ENCODE measurements at regions not wholly inside any gene's neighbourhood (a gene's known extent, or its start where the extent isn't known, plus 50 kb on each side); places are given as distances from the start of the nearest gene placed in this dataset.

DNA sequence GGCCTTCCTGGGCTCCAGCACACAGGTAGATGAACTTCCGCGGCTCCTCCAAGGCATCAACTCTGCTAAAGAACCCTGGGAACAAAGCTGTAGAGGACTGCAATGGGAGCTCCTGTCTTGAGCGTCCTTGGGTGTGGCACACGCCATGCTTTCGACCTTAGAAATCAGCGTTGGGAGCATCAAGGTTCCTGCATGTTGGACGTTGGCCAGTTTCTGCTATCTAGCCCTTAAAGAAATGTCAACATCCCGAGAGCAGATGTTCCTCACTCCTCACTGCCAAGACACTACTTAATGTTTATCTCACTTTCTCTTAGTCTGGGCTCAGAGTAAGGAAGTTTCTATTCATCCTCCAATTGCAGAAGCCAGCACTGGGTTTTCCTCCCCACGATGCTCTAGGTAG, 70.6 kb upstream of the MEDAG start:
- Histone ChIP-seq H2BK12ac (ENCODE audit: low read depth, low read length) (no peak overlapping the region), H2BK5ac (ENCODE audit: low read depth, low read length) (no peak overlapping the region), H2AFZ (ENCODE audit: low read length) (no peak overlapping the region), H2AK5ac (ENCODE audit: low read depth, low read length) (no peak overlapping the region), H3K79me1 (ENCODE audit: low read depth, low read length) (no peaks in the 10 kb centered on the region), H3K23me2 (ENCODE audit: low read depth, low read length) (no peaks in the 10 kb centered on the region), H2BK120ac (replicated peaks; ENCODE audit: low read depth, low read length) (no peak overlapping the region), H4K91ac (replicated peaks; ENCODE audit: insufficient read length, low read length) (no peak overlapping the region), H3K4me1 (replicated peaks in 1 of 4; ENCODE audit: control insufficient read depth in 3 of 4, insufficient read depth in 4 of 4, low read length in 3 of 4) (peaks cover 0 to 14% (median 5%) of the 10 kb centered on the region in 4 experiments; a peak in 5 of 7 replicates), H3K27ac (ENCODE audit: low read depth, low read length) (no peak overlapping the region), H3K27me3 (replicated peaks in 1 of 4; ENCODE audit: control insufficient read depth in 3 of 4, extremely low read depth in 1 of 4, insufficient read depth in 3 of 4, low read length in 3 of 4) (no peaks in the 10 kb centered on the region; a peak in 1 of 7 replicates), H3K14ac (ENCODE audit: insufficient read length) (no peak overlapping the region), H3K18ac (ENCODE audit: extremely low read depth, low read length) (no peak overlapping the region), H3K23ac (ENCODE audit: insufficient read length) (no peak overlapping the region), H3K79me2 (ENCODE audit: control insufficient read depth in 1 of 2, insufficient read depth in 2 of 2, low read length in 2 of 2) (no peaks in the 10 kb centered on the region), H3K9ac (replicated peaks in 1 of 4; ENCODE audit: extremely low read depth in 1 of 4, low read depth in 3 of 4, low read length in 3 of 4) (no peak overlapping the region), H3K4ac (replicated peaks; ENCODE audit: insufficient read length, low read depth, low read length) (no peak overlapping the region), H3K4me3 (ENCODE audit: extremely low read depth in 1 of 4, insufficient read depth in 2 of 4, low read depth in 3 of 4, low read length in 4 of 4) (no peak overlapping the region), H3K4me2 (ENCODE audit: insufficient read depth in 1 of 2, low read depth in 2 of 2, low read length in 2 of 2) (no peak overlapping the region), H4K20me1 (replicated peaks in 1 of 2; ENCODE audit: control insufficient read depth in 1 of 2, insufficient read depth in 2 of 2, low read length in 2 of 2) (no peaks in the 10 kb centered on the region), H3K56ac (replicated peaks; ENCODE audit: insufficient read length, low read depth, low read length) (no peak overlapping the region), H2BK20ac (ENCODE audit: low read length) (no peak overlapping the region), H4K8ac (ENCODE audit: extremely low read depth, insufficient read depth, low read length) (no peak overlapping the region), H2BK15ac (ENCODE audit: low read length) (no peak overlapping the region), H3K9me3 (ENCODE audit: insufficient read depth in 2 of 2, low read depth in 1 of 2, low read length in 1 of 2) (no peaks in the 10 kb centered on the region), H3K36me3 (ENCODE audit: control insufficient read depth in 2 of 4, insufficient read depth in 4 of 4, low read length in 3 of 4) (no peaks in the 10 kb centered on the region), H4K5ac (ENCODE audit: insufficient read length, low read depth, low read length) (no peak overlapping the region)
- FAIRE-seq (no peak), DNase-seq (ENCODE audit: low read depth in 1 of 2, low spot score in 2 of 2) (no peak)
- CTCF ChIA-PET (ENCODE audit: partially characterized antibody): interaction anchor here (1.2 to 1.5 kb wide), 2 partner anchors 12 to 99 kb away, joined by 3 to 4 read pairs; no protein-coding TSS in a partner anchor
- TF ChIP-seq RFX5 (IDR thresholded peaks at IDR 0.05; ENCODE audit: borderline replicate concordance, low read depth, low read length): no peak
- no peak for TF ChIP-seq TCF12 (IDR thresholded peaks at IDR 0.05; ENCODE audit: low read depth, low read length)
- no peak for TF ChIP-seq CHD1 (IDR thresholded peaks at IDR 0.05; ENCODE audit: low read depth, low read length)
- no peak for TF ChIP-seq SP1 (IDR thresholded peaks at IDR 0.05; ENCODE audit: low read depth, low read length)
- no peak for TF ChIP-seq CREB1 (IDR thresholded peaks at IDR 0.05)
- TF ChIP-seq TBP (IDR thresholded peaks at IDR 0.05; ENCODE audit: low read depth, low read length): no peak
- no peak for TF ChIP-seq SUZ12 (IDR thresholded peaks at IDR 0.05; ENCODE audit: low read length)
- no peak for TF ChIP-seq RNF2 (IDR thresholded peaks at IDR 0.05; ENCODE audit: borderline replicate concordance, low read depth, low read length, missing control alignments, poor library complexity, severe bottlenecking)
- TF ChIP-seq BRCA1 (IDR thresholded peaks at IDR 0.05; ENCODE audit: low read depth, low read length): no peak
- TF ChIP-seq TAF1 (IDR thresholded peaks at IDR 0.05; ENCODE audit: low read depth, low read length): no peak
- TF ChIP-seq, protein P1, sequence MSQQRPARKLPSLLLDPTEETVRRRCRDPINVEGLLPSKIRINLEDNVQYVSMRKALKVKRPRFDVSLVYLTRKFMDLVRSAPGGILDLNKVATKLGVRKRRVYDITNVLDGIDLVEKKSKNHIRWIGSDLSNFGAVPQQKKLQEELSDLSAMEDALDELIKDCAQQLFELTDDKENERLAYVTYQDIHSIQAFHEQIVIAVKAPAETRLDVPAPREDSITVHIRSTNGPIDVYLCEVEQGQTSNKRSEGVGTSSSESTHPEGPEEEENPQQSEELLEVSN (IDR thresholded peaks at IDR 0.05): no peak
- no peak for TF ChIP-seq SIN3A (conservative IDR thresholded peaks at IDR 0.05 in 1 of 2, IDR thresholded peaks at IDR 0.05 in 1 of 2; ENCODE audit: low read depth in 1 of 2, low read length in 2 of 2)
- TF ChIP-seq SAP30 (IDR thresholded peaks at IDR 0.05; ENCODE audit: insufficient read depth, insufficient replicate concordance, low read length): no peak
- WGBS, 2 experiments (ENCODE audit: extremely low coverage in 1 of 2, insufficient coverage in 1 of 2, insufficient read length in 1 of 2, insufficient replicate concordance in 2 of 2, low coverage in 1 of 2, low lambda C conversion rate in 2 of 2, missing lambda C conversion rate in 1 of 2): 96% methylated on average over 9 of the region's 9 CpGs; no CpG with 5 or more reads in 1 of the 2 experiments
- POLR2A ChIA-PET (ENCODE audit: partially characterized antibody): interaction anchor here (0.6 kb wide), 1 partner anchor 408 kb away, joined by 3 read pairs; no protein-coding TSS in a partner anchor

Measured in H1 (cell line).